ENCODE measurements at regions not wholly inside any gene's neighbourhood (a gene's known extent, or its start where the extent isn't known, plus 50 kb on each side); places are given as distances from the start of the nearest gene placed in this dataset.

- no peak for TF ChIP-seq HDAC2 (IDR thresholded peaks at IDR 0.05; ENCODE audit: borderline replicate concordance in 1 of 2, low read depth in 2 of 2, low read length in 2 of 2)
- TF ChIP-seq SIN3A (conservative IDR thresholded peaks at IDR 0.05 in 1 of 2, IDR thresholded peaks at IDR 0.05 in 1 of 2; ENCODE audit: low read depth in 1 of 2, low read length in 2 of 2) = no peak
- TF ChIP-seq, protein P1, sequence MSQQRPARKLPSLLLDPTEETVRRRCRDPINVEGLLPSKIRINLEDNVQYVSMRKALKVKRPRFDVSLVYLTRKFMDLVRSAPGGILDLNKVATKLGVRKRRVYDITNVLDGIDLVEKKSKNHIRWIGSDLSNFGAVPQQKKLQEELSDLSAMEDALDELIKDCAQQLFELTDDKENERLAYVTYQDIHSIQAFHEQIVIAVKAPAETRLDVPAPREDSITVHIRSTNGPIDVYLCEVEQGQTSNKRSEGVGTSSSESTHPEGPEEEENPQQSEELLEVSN (IDR thresholded peaks at IDR 0.05) = no peak
Observed at GRCh38 chr6:92281571-92282076, 1137.7 kb downstream of the EPHA7 start (continued).

All from H1 (cell line).